ENCODE measurements at regions not wholly inside any gene's neighbourhood (a gene's known extent, or its start where the extent isn't known, plus 50 kb on each side); places are given as distances from the start of the nearest gene placed in this dataset.

GRCh38 chr3:170804078-170804477 lies 65.9 kb downstream of the RPL22L1 start:
- TF ChIP-seq CTCF (optimal IDR thresholded peaks at IDR 0.05 in 1 of 3, IDR thresholded peaks at IDR 0.05 in 1 of 3, conservative IDR thresholded peaks at IDR 0.05 in 1 of 3; ENCODE audit: extremely low read depth in 1 of 3, insufficient read depth in 2 of 3, low read length in 3 of 3): no peak
- TF ChIP-seq EZH2 (IDR thresholded peaks at IDR 0.05; ENCODE audit: low read length): no peak
